Body of pancreas (tissue), 4 donors: ENCODE measurements at regions not wholly inside any gene's neighbourhood (a gene's known extent, or its start where the extent isn't known, plus 50 kb on each side); places are given as distances from the start of the nearest gene placed in this dataset.

Experiments used
- ATAC-seq: fragments of 150-250 bp; one replicate; pipeline ENCODE4 v1.9.1; 2016
- DNase-seq, 4 donors: peaks; one replicate each; pipeline ENCODE4 v3.0.0-alpha.2; 2019
- H3K27ac ChIP-seq, 4 donors: fragments of 200-600 bp; sonication (generic); 1 replicate in 3 of 4; 2 replicates in 1 of 4; pipeline versions ENCODE4 v1.5.1 to v1.6.1; 2016 to 2019; ENCODE audit warnings: mild to moderate bottlenecking in 1 of 4, mixed read lengths in 1 of 4, moderate library complexity in 1 of 4
- H3K27me3 ChIP-seq, 2 donors: fragments of 200-600 bp; sonication (generic); one replicate each; pipeline ENCODE4 v1.6.0; 2016; ENCODE audit warnings: mild to moderate bottlenecking in 1 of 2
- H3K36me3 ChIP-seq, 2 donors: fragments of 200-600 bp; sonication (generic); replicated peaks in 1 of 2; 2 replicates each; pipeline ENCODE4 v1.5.1; 2016; ENCODE audit warnings: low read depth in 2 of 2; ENCODE audit not compliant: insufficient read depth in 1 of 2
- H3K4me1 ChIP-seq: fragments of 200-600 bp; sonication (generic); one replicate; pipeline ENCODE4 v1.6.0; 2016
- H3K4me3 ChIP-seq, 2 donors: fragments of 200-600 bp; sonication (generic); 1 replicate in 1 of 2; 2 replicates in 1 of 2; pipeline ENCODE4 v1.5.1; 2016 to 2019
- H3K9me3 ChIP-seq, 3 donors: fragments of 200-600 bp; sonication (generic); 1 replicate in 2 of 3; 2 replicates in 1 of 3; pipeline ENCODE4 v1.5.1; 2016
- POLR2A ChIP-seq, 3 donors: fragments of 450-650 bp; IDR thresholded peaks; one replicate each; pipeline ENCODE4 v1.6.1; 2016; ENCODE audit warnings: antibody characterized with exemption in 3 of 3, mild to moderate bottlenecking in 2 of 3
- WGBS, 2 donors: methylation state at CpG; one replicate each; pipeline ENCODE4 v1.1.5; 2017; 5-methylcytosine and 5-hydroxymethylcytosine counted together
- intact Hi-C: fragments of 100-400 bp; cut with DNase I; formaldehyde crosslinking; loops from one replicate; pipeline ENCODE4 v1.15.1; 2023
- TF ChIP-seq, protein P1 (sequence below), 7 experiments: fragments of 450-650 bp in 4 of 7; fragments of 200-600 bp in 3 of 7; sonication (generic) in 3 of 7; IDR thresholded peaks; one replicate each; pipeline ENCODE4 v1.5.1; 2016 to 2019; ENCODE audit warnings: antibody characterized with exemption in 7 of 7

DNA sequence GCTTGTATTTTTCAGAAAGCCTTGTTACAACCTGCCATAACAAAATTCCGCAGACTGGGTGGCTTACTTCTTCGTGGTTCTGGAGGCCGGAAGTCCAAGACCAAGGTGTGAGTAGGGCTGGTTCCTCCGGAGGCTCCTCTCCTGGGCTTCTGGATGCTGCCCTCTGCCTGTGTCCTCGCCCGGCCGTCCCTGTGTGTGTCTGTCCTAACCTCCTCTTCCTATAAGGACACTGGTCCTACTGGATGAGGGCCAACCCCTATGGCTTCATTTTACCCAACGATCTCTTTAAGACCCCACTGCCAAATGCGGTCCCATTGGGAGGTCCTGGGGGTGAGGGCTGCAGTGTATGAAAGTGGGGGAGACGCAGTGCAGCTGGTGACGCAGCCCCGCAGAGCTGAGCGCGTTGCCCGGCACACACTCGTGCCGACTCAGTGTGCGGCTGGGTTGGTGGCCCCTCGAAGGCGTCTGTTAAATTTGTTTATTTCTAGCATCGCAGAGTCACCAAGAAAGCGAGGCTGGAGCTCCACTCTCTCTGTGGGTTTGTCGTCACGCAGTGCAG lies 116.7 kb downstream of the SOX1 start:
- WGBS, 2 donors: 74% methylated on average over 24 of the region's 24 CpGs
- Histone ChIP-seq H3K9me3 (no peaks in the 10 kb centered on the region), H3K27me3 (no peaks in the 10 kb centered on the region), H3K27ac (no peak overlapping the region), H3K4me3 (no peak overlapping the region), H3K36me3 (no peaks in the 10 kb centered on the region), H3K4me1 (no peaks in the 10 kb centered on the region)
- DNase-seq: no peak
- ATAC-seq: no peak
- TF ChIP-seq, protein P1, sequence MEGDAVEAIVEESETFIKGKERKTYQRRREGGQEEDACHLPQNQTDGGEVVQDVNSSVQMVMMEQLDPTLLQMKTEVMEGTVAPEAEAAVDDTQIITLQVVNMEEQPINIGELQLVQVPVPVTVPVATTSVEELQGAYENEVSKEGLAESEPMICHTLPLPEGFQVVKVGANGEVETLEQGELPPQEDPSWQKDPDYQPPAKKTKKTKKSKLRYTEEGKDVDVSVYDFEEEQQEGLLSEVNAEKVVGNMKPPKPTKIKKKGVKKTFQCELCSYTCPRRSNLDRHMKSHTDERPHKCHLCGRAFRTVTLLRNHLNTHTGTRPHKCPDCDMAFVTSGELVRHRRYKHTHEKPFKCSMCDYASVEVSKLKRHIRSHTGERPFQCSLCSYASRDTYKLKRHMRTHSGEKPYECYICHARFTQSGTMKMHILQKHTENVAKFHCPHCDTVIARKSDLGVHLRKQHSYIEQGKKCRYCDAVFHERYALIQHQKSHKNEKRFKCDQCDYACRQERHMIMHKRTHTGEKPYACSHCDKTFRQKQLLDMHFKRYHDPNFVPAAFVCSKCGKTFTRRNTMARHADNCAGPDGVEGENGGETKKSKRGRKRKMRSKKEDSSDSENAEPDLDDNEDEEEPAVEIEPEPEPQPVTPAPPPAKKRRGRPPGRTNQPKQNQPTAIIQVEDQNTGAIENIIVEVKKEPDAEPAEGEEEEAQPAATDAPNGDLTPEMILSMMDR (IDR thresholded peaks at IDR 0.05): no peak
- no peak for TF ChIP-seq POLR2A (IDR thresholded peaks at IDR 0.05)
- intact Hi-C loops: no loop called here

DNA sequence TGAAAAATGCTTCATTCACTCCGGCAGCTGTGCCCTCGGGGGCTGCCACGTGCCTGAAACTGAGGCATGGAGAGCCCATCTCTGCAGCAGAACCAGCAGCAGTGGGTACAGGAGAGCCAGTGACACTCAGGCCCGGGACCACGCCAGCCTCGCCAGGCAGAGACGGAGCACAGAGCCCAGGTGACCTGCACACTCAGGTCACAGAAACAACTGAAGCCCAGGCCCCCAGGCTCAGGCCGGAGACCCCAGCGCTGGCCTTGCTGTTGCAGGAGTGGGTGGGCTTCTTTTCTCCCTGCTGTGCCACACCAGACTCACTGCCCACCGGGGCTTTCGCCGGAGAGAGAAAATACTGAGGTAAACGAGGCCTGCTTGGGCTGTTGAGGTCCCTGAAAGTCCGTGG lies 117.3 kb downstream of the SOX1 start:
- 65 to 75% methylated on average over 6 to 14 of the region's 14 CpGs for WGBS, 2 donors
- ATAC-seq (no peak), DNase-seq (no peak)
- Histone ChIP-seq H3K4me1 (no peaks in the 10 kb centered on the region), H3K9me3 (no peaks in the 10 kb centered on the region), H3K4me3 (no peak overlapping the region), H3K27me3 (no peaks in the 10 kb centered on the region), H3K27ac (no peak overlapping the region), H3K36me3 (no peaks in the 10 kb centered on the region)
- intact Hi-C loops: no loop called here
- TF ChIP-seq, protein P1 (IDR thresholded peaks at IDR 0.05): no peak
- TF ChIP-seq POLR2A (IDR thresholded peaks at IDR 0.05): no peak

- Histone ChIP-seq H3K27me3 (no peaks in the 10 kb centered on the region), H3K27ac (no peak overlapping the region), H3K9me3 (no peaks in the 10 kb centered on the region), H3K4me1 (no peaks in the 10 kb centered on the region), H3K4me3 (no peak overlapping the region), H3K36me3 (no peaks in the 10 kb centered on the region)
- ATAC-seq (no peak), DNase-seq (no peak)
- TF ChIP-seq POLR2A (IDR thresholded peaks at IDR 0.05): no peak
- TF ChIP-seq, protein P1 (IDR thresholded peaks at IDR 0.05): no peak
- 72 to 80% methylated on average over 15 of the region's 15 CpGs for WGBS, 2 donors
- intact Hi-C loops: no loop called here
Observed at GRCh38 chr13:112184851-112185371, 118.0 kb downstream of the SOX1 start.

GRCh38 chr13:112185466-112185865 lies 118.5 kb downstream of the SOX1 start:
- TF ChIP-seq, protein P1 (IDR thresholded peaks at IDR 0.05): no peak
- no peak for TF ChIP-seq POLR2A (IDR thresholded peaks at IDR 0.05)
- Histone ChIP-seq H3K4me3 (no peak overlapping the region), H3K36me3 (no peaks in the 10 kb centered on the region), H3K27ac (no peak overlapping the region), H3K9me3 (no peaks in the 10 kb centered on the region), H3K4me1 (no peaks in the 10 kb centered on the region), H3K27me3 (no peaks in the 10 kb centered on the region)
- intact Hi-C loops: no loop called here
- 74 to 78% methylated on average over 9 of the region's 9 CpGs for WGBS, 2 donors
- DNase-seq: no peak
- ATAC-seq: no peak

DNA sequence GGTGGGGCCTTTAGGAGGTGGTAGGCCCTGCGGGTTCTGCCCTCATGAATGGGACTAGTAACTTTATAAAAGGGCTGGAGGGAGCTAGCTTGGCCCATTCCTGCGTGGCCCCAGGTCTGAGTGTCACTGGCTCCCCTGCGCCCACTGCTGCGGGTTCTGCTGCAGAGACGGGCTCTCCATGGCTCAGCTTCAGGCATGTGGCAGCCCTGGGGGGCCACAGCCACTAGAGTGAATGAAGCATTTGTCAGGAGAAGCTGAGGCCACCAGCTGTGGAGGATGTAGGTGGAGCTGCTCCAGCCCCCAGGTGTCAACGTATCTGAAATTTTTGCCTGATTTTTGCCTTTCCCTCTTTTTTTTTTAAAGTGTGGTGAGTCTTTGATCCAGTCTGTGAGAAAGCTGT lies 119.1 kb downstream of the SOX1 start:
- Histone ChIP-seq H3K27me3 (no peaks in the 10 kb centered on the region), H3K9me3 (no peaks in the 10 kb centered on the region), H3K27ac (no peak overlapping the region), H3K4me3 (no peak overlapping the region), H3K36me3 (no peaks in the 10 kb centered on the region), H3K4me1 (no peaks in the 10 kb centered on the region)
- TF ChIP-seq, protein P1 (IDR thresholded peaks at IDR 0.05): no peak
- TF ChIP-seq POLR2A (IDR thresholded peaks at IDR 0.05): no peak
- 65 to 77% methylated on average over 2 to 6 of the region's 6 CpGs for WGBS, 2 donors
- no peak for DNase-seq
- intact Hi-C loops: no loop called here
- ATAC-seq: no peak
